SK-N-SH (cell line): ENCODE measurements at regions not wholly inside any gene's neighbourhood (a gene's known extent, or its start where the extent isn't known, plus 50 kb on each side); places are given as distances from the start of the nearest gene placed in this dataset.

ENCODE experiments used
- CTCF ChIP-seq: fragments of 200-600 bp; sonication (generic); IDR thresholded peaks from 2 replicates; pipeline ENCODE4 v1.6.1; 2017; ENCODE audit warnings: antibody characterized with exemption, mild to moderate bottlenecking, moderate library complexity
- EP300 ChIP-seq, 2 experiments: IDR thresholded peaks; 2 replicates each; pipeline versions ENCODE4 v1.4.0 to v1.6.1; 2012; ENCODE audit warnings: borderline replicate concordance in 1 of 2, low read depth in 1 of 2, low read length in 1 of 2
- EZH2phosphoT487 ChIP-seq: fragments of 200-600 bp; sonication (generic); IDR thresholded peaks from 2 replicates; pipeline ENCODE4 v1.6.1; 2017; ENCODE audit warnings: low read depth, mixed run types, mild to moderate bottlenecking, antibody characterized with exemption, moderate library complexity, borderline replicate concordance
- FOXM1 ChIP-seq: IDR thresholded peaks from 2 replicates; pipeline ENCODE4 v1.4.0; 2012; ENCODE audit warnings: low read depth, mild to moderate bottlenecking
- GATA2 ChIP-seq: sonication (generic); formaldehyde crosslinking; IDR thresholded peaks from 2 replicates; pipeline ENCODE4 v1.5.0; 2020; ENCODE audit warnings: mild to moderate bottlenecking, missing genetic modification reagents
- MAX ChIP-seq: IDR thresholded peaks from 2 replicates; pipeline ENCODE4 v1.4.0; 2012; ENCODE audit warnings: low read depth
- NRF1 ChIP-seq: IDR thresholded peaks from 2 replicates; pipeline ENCODE4 v1.6.1; 2012; ENCODE audit warnings: low read depth, mild to moderate bottlenecking, low read length
- RFX5 ChIP-seq: IDR thresholded peaks from 2 replicates; pipeline ENCODE4 v1.6.1; 2012; ENCODE audit warnings: mild to moderate bottlenecking, improper control_type of control experiment, low read length
- SIN3A ChIP-seq: IDR thresholded peaks from 2 replicates; pipeline ENCODE4 v1.6.1; 2012; ENCODE audit warnings: low read depth, mild to moderate bottlenecking, low read length, moderate library complexity, borderline replicate concordance
- TCF12 ChIP-seq: IDR thresholded peaks from 2 replicates; pipeline ENCODE4 v1.4.0; 2012
- YY1 ChIP-seq: IDR thresholded peaks from 2 replicates; pipeline ENCODE4 v1.4.0; 2012; ENCODE audit warnings: low read depth, mild to moderate bottlenecking
- ZBTB33 ChIP-seq: IDR thresholded peaks from 2 replicates; pipeline ENCODE4 v1.4.0; 2012; ENCODE audit warnings: low read depth, borderline replicate concordance

GRCh38 chr4:10283761-10284160 is 167.2 kb upstream of the WDR1 start:
- TF ChIP-seq ZBTB33: no peak
- TF ChIP-seq CTCF: no peak
- no peak for TF ChIP-seq FOXM1
- TF ChIP-seq EZH2phosphoT487: no peak
- TF ChIP-seq YY1: no peak
- no peak for TF ChIP-seq MAX
- TF ChIP-seq GATA2: no peak
- no peak for TF ChIP-seq SIN3A
- TF ChIP-seq NRF1: no peak
- TF ChIP-seq TCF12: no peak
- TF ChIP-seq RFX5: no peak
- TF ChIP-seq EP300 (IDR thresholded peaks at IDR 0.05; ENCODE audit: borderline replicate concordance in 1 of 2, low read depth in 1 of 2, low read length in 1 of 2): no peak
